Activated CD8-positive, alpha-beta memory T cell treated with anti-CD3 and anti-CD28 coated beads for 48 hours (primary cell): ENCODE measurements at regions not wholly inside any gene's neighbourhood (a gene's known extent, or its start where the extent isn't known, plus 50 kb on each side); places are given as distances from the start of the nearest gene placed in this dataset.

Experiments
- DNase-seq, 3 experiments: peaks; one replicate each; pipeline ENCODE4 v3.0.0-alpha.2; 2020; ENCODE audit warnings: low read depth in 2 of 3, low spot score in 2 of 3

DNA sequence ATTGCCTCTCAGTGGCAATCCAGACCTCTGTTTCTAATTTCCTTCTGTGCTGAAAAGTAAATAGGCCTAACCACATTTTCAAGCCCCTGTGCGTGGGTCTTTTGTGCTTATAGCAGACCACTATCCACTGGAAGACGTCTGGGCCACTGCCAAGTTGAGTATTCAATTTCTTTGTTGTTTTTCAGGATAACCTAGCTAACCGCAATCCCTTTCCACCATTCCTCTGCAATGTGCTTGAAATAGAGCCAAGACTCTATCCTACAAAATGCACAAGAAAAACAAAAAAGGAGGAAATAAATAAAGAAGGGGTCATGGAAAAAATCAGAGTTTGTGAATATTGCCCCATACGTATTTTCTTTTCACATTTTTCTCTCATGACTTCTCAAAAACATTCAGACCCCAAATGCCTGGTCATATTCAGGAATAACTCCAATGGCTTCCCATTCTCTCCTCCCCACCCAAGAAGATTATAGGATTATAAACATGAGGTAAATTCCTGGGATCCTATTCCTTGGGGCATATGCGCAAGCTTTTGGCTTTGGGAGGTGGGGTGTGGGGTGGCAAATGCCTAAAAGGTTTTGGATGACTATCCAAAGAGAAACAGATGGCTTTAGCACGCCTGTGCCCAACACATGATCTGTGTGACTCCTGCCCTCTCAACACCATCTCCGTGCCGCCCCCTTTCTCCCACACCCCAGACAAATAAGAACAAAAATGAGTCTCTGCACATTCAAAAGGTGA is 217.9 kb upstream of the THBS1 start:
- no peak for DNase-seq

DNA sequence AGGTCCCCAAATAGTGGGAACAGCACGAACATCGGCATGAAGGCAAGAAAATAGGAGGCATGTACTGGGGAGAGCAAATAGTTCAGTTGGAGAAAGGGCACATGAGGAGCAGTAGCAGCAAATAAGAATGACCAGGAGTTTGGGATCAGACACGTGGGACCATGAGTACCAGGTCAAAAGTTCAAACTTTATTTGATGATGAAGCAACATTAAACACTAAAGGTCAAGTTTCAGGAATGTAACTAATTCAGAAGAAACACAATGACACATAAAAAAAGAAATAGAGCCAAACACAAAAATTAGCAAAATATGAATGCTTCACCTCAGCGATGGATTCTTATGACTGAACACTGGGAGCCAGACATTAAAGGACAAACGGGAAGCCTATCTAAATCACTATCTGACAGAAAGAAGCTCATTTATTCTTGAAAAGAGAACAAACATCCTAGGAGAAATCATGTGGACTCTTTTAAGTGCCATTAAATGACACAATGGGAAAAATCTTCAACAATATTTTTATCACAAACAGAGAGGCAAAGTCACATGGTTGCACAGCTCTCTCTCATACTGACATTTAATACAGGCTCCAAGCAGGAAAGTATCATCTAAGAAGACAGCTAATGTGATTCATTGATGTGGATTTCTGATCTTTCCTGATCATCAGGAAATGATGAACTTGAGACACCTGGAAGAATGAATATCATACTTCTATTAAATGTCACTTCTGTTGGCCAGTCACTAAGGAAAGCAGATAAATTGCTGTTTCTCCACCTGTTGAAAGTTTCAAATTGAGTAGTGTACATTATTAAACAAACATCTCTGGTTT is 216.9 kb upstream of the THBS1 start:
- DNase-seq: no peak

DNA sequence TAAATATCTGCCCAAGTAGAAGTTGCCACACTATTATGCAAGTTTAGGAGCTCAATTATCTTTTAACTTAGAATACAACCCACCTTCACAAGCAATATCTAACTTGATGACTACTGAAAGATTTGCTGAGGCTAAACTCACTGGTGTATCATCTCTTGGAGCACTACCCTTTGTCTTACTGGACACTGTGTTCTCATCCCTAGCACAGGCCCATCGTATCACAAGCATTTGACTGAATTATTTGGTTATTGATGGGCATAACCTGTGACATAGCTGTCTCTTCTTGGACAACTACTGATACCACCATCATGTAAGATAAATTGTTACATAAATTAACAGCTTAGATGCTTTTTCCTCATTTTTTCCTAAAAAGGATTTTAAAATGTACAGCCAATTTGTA is 216.2 kb upstream of the THBS1 start:
- no peak for DNase-seq

DNA sequence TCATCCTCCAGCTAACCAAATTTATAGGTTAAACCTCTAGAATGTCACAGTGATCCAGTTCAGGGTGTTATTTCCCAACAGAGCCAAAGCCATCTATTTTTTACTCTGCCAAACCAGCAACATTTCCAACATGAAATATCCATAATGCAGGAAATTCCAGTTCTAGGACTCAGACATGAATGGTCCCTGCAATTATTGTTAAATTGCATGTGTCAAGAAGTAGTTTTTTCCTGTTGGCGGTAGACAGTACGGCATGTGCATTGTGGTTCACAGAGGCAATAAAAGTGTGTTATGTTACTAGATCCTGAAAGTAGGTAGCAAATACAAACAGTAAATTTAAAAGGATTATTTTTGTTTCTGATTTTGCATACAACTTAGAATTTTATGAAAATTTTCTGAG is 215.7 kb upstream of the THBS1 start:
- DNase-seq: no peak

DNA sequence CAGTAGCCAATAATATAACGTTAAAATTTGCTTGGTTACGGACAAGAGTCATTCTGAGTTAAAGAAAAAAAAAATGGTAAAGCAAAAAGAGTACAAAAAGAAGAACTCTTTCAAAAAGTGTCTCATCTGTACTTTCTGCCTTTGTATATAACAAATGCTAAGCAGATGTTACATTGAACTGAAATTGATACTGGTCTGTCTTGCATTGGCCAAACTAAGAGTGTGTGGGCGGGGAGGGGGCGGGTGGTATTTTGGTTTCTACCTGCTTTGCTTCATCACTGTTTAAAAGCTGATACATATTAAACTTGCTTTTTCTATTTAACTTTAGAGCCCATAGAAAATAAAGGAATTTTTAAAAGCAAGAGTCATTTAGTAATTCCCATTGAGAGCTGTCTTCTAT is 215.0 kb upstream of the THBS1 start:
- DNase-seq: no peak

DNA sequence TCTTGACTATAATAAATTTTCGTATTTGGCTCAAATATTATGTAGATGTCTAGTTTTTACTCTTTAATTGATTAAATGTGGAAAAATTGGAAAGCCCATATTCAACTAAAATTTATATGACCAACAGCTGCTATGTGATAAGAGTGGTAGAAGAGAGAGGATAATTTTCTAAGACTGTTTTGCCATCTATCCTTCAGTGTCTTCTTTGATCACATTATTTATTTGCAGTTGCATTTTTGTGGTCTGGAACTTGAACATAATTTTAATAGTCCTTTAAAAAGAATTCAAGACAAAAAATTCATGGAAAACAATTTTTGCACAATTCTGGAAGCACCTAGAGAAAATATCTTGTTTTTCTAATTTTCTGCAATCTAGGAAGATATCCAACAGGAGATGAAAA is 213.3 kb upstream of the THBS1 start:
- no peak for DNase-seq

DNA sequence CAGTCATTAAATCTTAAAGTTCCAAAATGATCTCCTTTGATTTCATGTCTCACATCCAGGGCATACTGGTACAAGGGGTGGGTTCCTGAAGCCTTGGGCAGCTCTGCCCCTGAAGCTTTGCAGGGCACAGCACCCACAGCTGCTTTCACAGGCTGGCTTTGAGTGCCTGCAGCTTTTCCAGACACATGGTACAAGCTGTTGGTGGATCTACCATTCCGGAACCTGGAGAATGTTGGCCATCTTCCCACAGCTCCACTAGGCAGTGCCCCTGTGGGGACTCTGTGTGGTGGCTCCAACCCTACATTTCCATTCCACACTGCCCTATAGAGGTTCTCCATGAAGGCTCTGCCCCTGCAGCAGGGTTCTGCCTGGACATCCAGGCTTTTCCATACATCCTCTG is 211.1 kb upstream of the THBS1 start:
- DNase-seq: no peak

DNA sequence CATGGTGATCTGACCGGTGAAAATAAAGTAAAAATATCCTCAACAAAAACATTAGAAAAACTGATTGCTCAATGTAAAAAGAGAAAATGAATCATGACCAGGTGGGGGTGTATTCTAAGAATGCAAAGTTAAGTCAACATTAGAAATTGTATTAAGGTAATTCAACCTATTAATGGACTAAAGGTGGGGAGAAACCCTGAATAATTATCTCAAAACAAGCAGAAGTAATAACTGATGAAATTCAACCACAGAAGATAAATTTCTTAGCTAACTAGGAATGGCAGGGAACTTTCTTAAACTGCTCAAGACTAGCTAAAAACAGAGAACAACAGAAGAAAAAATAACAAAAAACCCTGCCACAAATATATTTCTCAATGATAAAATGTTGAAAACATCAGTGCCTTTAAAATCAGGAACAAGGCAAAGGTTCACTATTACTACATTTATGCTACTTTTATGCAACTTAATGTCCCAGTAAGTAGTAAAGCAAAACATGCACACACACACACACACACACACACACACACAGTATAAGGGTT is 204.4 kb upstream of the THBS1 start:
- DNase-seq: no peak

DNA sequence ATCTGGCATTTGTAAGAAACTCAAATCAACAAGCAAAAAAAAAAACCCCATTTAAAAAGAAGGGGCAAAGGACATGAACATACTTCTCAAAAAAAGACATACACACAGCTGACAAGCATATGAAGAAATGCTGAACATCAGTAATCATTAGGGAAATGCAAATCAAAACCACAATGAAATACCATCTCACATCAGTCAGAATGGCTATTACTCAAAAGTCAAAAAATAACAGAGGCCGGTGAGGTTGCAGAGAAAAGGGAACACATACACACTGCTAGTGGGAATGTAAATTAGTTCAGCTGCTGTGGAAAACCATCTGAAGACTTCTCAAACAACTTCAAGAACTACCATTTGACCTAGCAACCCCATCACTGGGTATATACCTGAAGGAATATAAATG is 199.4 kb upstream of the THBS1 start:
- no peak for DNase-seq

DNA sequence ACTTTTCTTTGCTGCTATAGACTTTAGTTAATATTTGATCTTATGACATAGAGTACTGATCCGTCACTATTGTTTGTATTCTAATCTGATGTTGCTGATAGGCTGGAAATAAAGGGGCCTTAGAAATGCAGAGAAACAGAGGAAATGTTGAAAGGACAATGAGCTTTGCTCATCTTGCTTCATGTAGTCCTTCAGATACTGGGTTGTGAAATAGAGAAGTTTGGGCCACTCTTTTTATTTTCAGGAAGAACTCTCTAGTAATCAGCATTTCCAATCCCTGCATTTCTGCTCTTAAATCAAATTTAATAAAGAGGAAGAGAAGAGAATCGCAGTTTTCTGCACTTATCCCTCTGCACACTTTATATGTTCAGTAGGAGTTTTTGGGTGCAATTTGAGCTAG is 192.8 kb upstream of the THBS1 start:
- DNase-seq: no peak

DNA sequence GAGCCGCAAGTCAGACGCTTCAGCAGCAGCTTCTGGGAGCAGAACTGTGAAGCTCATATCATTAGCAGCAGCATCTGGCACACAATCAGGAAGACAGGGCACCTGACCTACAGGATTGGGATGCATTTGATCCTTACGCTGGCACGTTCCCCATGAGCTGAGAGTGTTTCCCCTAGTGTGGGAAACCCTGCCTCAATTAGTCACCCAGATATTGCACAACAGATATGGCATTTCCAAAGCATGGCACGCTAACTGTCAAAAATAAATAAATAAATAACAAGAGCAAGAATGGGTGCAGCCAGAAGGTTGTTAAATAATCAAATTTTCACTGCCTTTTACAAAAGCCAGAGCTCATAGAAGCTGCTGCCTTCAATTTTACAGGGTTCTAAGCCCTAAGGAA is 189.6 kb upstream of the THBS1 start:
- no peak for DNase-seq

DNA sequence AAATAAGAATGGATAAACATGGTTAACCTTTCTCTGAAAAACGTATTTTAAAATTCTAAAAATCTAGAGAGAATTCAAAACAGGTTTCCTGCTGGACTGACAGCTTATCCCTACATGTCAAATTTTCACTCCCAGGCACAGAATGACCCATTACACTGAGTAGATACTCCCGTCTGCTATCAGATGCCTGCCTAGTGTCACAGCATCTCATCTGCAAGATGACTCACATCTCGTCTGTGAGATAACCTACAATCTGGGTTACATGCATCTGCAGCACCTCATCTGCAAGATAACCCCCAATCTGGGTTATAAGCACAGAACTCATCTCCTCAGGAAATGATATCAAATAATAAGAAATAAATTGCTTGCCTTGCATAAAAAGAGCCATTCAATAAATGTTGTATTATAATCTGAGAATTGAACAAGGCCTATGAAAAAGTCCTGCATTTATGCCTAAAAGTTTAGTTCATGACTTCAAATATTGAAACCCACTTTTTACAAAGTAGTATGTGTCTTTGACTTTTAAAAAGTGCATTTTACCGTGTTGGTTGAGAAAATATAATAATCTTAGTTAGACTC is 188.3 kb upstream of the THBS1 start:
- no peak for DNase-seq

DNA sequence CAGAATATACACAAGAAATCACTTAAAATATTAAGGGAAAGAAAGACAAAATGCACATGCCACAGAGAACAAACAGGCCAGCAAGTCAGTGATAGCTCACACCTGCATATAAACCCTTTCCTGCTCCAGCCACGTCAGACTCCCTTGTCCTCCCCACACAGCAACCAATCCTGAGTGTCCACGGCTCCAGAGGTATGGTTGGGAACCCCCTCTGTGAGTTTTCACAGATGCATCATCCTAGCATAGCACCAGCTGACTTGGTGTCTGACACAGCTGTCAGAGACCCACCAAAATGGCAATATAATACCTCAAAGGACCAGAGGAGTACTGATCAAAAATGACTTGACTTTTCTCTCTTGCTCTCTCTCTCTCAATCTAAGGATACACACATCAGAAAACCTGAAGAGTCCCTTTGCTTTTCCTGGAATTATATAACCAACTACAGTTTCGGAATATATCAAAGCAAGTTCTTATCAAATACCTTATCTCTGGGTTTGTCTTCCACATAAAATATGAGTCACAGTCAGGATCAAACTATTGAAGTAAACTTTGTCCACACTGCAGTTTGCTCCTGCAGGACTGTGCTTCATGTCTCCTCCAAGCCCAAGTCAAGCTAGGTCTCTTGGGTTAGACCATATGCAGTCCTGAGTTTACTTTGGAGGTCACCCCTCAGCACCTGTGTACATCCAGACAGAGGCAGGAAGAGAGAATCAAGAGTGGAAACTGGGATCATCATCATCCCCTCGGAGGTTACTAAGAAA is 187.1 kb upstream of the THBS1 start:
- DNase-seq: no peak

DNA sequence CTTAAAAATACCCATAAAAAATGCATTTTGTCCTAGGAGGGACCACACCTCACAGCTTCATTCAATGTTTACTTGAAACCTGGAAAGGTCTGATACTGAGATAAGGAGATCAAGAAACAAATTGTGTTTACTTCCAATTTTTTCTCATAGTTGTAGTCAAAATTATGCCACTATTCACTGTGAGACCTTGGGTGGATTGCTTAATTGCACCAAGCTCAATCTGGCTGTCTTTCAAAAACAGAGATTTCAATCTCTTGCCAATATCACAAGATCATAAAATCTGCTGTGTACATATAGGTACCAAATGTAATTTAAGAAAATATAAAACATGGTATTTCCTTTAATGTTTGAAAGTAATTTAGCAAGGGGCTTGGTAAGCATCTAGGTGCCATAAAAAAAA is 186.4 kb upstream of the THBS1 start:
- DNase-seq: no peak

DNA sequence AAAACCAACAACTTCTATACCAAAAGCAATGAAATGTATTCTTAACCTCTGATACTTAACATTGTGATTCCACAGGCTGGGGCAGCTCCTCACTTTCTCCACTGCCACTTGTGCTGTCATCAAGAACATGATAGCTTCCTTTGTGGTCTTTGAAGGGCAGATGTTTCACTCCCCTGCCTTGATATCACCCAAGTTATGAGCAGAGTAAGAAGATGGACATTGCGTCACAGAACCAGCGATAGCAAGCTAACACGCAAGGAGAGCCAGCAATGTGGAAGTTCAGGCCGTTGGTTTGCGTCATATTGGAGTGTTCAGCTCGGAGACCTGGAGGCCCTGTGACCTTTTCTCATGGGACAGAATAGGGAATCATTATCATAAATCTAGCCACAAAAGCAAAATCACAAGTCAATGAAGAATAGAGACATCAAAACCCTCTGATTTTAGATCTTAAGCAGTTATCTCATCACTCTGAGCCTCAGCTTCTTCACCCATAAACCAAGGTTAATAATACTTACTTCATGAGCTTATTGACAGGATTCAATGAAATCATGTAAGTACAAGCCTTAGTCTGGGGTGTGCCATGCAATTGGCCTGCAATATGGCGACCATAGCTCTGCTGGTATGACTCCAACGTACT is 183.8 kb upstream of the THBS1 start:
- no peak for DNase-seq

DNA sequence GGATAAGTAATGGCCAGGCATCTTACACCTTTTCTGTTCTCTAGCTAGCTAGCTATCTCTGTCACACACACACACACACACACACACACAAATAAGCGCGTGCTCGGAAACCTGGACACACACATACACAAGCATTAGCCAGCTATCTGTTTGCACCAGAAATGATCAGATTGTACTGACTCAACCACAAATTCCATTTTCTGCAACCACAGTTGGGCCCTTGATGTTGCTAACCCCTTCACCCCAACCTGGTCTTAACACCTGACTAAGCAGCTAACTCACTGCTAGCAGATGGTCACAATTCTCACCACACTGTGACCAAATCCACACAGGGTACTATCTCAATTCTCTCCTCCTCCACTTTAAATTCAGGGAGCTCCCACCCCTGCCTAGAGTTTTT is 183.0 kb upstream of the THBS1 start:
- DNase-seq: no peak

DNA sequence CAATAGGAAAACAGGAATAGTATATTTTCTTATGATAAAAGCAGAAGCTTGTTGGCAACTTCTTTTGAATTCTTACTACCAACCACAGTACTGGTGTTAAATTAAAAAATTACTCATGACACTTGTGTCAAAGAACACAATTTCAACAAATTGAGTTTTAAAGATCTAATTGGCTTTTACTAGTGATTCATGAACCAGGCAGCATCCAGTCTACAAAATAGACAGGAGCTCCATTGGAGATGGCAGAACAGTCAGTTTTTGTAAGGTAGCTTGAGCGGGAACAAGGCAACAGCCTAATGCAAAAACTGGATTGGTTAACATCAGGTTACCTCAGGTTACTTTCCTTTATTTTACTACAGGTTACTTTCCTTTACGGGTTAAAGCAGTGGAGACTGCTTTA is 181.3 kb upstream of the THBS1 start:
- DNase-seq: no peak

DNA sequence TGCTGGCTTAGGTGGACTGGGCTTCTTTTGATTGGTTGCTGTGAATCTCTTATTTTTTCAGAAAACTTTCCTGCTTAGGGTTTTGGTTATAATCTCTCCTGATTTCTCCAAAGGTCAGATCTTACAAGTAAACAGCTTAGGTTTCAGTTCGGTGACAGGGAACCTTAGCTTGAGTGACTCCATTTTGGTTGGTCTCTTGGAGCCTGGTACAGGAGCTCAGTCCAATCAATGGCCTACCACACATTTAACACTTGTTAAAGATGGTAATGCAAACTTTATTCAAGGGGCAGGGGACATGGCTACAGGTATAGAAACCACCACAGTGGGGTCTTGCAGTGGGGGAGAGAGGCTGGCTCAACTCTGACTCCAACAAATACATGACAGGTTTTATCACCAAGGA is 180.9 kb upstream of the THBS1 start:
- no peak for DNase-seq

DNA sequence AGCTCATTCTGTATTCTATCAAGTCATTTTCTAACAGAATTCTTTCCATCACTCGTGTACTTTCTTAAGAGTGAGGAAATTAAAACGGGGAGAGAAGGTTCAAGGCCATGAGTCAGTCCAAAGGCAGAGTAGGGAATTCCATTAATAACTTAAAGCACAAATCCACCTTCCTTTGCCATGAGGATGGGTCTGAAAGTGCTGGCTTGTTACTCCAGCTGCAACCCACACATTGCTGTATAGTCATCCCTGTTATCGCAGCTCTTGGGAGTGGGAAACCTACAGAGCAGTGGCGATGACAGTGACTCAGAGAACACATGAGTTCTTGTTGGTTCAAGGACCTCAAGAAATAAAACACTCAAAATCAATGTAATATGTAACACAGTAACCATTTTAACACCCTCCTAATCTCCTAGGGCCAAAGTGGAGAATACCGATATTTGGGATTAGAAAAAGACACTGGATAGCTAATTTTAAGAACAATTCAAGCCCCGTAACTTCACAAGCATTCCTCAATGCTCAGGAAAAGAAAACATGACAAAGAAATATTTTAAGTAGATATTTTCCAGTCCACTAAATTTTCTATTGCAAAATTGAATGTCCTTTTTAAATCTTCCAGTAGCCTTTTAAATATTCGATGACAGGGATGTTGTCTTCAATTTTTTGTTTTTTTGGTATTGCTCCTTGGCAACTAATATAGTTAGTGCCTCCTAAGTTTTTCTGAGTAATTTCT is 179.9 kb upstream of the THBS1 start:
- DNase-seq: no peak

DNA sequence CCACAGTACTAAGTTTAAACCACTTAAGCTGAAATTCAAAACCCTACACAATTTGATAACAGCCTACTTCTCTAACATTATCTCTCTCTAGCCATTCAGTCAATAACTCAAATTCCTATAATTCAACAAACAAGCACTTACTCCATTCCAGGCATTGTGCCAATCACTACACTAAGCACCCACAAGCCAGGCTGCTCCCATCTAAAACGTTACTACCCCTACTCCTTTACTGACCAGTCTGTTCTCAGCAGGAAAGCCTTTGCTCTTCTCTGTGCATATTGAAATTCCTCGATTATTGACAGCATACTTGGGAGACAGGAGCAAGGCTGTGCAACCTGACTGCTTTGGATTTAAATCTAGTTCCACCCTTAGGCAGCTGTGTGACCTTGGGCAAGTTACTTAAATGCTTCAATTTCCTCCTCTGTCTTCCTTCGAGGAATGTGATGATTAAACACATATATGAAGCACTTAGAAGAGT is 177.2 kb upstream of the THBS1 start:
- no peak for DNase-seq
